ENCODE measurements at regions not wholly inside any gene's neighbourhood (a gene's known extent, or its start where the extent isn't known, plus 50 kb on each side); places are given as distances from the start of the nearest gene placed in this dataset.
"Not testable (repeated sequence)": the region's sequence is repeated elsewhere in the genome, so short reads cannot be mapped to it uniquely, and the experiment has no call there.

DNA sequence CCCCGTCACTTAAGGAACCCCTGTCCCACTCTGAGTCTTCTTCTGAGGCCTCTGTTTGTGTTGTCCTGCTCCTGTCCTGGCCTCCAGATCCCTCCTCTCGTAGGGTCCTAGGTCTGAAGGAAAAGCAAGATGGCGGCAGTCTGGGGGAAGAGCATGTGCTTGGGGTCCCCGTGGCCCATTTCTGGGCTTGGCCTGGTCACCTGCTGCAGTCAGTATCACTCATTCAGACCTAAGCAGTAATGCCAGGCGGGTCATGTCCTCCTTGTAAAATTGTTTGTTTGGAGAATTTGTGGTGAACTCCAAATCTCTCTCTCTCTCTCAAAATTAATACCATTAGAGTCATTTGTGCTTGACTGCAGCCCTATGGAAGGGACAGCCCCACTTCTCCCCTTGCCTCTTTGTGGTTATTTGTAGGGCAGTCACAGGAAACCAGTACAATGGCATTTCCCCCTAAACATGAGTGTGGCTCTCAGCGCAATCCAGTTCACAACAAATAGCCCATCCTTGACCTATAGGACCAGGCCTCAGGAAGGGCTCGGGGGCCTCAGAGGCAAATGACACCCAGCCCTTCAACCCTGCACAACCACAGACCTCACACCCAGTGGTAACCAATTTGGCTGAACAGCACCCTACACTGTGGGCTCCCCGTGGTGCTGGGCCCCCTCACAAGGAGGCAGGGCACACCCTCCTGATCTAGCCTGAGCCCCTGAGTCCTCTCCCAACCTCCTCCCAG, 173.5 kb downstream of the OR4M2 start:
- H3K4me1 ChIP-seq: no peaks in the 10 kb centered on the region
- H3K4me3 ChIP-seq: no peak overlapping the region
- peaks cover 0 to 16% (median 0%) of the 10 kb centered on the region in 3 donors for H3K9me3 ChIP-seq
- peaks cover 0 to 5% (median 0%) of the 10 kb centered on the region in 4 donors for H3K27me3 ChIP-seq
- no peaks in the 10 kb centered on the region for H3K36me3 ChIP-seq
- TF ChIP-seq, protein P1, sequence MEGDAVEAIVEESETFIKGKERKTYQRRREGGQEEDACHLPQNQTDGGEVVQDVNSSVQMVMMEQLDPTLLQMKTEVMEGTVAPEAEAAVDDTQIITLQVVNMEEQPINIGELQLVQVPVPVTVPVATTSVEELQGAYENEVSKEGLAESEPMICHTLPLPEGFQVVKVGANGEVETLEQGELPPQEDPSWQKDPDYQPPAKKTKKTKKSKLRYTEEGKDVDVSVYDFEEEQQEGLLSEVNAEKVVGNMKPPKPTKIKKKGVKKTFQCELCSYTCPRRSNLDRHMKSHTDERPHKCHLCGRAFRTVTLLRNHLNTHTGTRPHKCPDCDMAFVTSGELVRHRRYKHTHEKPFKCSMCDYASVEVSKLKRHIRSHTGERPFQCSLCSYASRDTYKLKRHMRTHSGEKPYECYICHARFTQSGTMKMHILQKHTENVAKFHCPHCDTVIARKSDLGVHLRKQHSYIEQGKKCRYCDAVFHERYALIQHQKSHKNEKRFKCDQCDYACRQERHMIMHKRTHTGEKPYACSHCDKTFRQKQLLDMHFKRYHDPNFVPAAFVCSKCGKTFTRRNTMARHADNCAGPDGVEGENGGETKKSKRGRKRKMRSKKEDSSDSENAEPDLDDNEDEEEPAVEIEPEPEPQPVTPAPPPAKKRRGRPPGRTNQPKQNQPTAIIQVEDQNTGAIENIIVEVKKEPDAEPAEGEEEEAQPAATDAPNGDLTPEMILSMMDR (IDR thresholded peaks at IDR 0.05): no peak
- TF ChIP-seq POLR2A (IDR thresholded peaks at IDR 0.05): no peak
- WGBS, 2 donors: 42 to 74% methylated on average over 3 of the region's 8 CpGs
- no peak for DNase-seq
- intact Hi-C loops (cut with DNase I): no loop called here
- no peak overlapping the region for H3K27ac ChIP-seq

DNA sequence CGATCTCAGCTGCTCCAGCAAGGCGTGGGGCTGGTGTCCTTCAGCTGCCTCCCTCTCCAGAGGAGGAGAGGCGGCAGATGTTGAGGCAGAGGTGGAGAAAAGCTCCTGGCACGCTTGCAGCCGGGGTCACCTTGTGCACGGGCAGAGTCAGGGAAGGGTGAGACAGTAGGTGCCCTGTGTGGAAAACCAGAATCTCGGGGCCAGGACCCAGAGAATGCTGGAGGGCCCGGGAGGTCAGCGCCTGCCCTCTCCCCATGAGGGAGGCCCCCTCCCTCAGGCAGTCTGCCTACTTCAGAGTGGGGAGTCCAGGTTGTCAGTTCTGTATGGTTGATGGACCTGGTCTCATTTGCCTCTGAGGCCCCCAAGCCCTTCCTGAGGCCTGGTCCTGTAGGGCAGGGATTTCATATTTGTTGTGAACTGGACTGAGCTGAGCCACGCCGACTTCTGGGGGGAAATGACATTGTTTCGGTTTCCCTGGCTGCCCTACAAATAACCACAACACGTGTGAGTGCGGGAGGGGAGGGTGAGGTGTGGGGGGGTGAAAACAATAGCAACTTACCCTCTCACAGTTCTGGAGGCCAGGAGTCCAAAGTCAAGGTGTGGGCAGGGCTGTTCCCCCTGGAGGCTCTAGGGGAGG, 174.2 kb downstream of the OR4M2 start:
- intact Hi-C loops (cut with DNase I); H3K36me3 ChIP-seq; H3K27ac ChIP-seq; H3K27me3 ChIP-seq; DNase-seq; H3K4me1 ChIP-seq; H3K4me3 ChIP-seq: not testable (repeated sequence)
- WGBS, 2 donors: 62% methylated on average over 3 of the region's 14 CpGs; no CpG with 5 or more reads in 1 of the 2 donors
- H3K9me3 ChIP-seq: peaks cover 0 to 19% (median 0%) of the 10 kb centered on the region in 3 donors

DNA sequence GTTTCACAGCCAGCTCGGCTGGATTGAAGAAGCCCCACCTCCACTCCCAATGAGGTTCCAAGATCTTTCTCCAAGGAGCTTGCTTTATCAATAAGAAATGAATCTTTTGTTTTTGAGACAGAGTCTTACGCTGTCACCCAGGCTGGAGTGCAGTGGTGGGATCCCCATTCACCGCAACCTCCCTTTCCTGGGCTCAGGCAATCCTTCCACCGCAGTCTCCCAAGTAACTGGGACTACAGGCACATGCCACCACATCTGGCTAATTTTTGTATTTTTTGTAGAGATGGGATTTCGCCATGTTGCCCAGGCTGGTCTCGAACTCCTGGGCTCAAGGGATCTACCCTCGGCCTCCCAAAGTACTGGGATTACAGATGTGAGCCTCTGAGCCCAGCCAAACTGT, 175.3 kb downstream of the OR4M2 start:
- H3K36me3 ChIP-seq; DNase-seq; intact Hi-C loops (cut with DNase I); H3K4me1 ChIP-seq; H3K4me3 ChIP-seq; H3K27ac ChIP-seq; H3K27me3 ChIP-seq: not testable (repeated sequence)
- H3K9me3 ChIP-seq: peaks cover 0 to 16% (median 0%) of the 10 kb centered on the region in 3 donors
- 67 to 82% methylated on average over 7 of the region's 7 CpGs for WGBS, 2 donors

DNA sequence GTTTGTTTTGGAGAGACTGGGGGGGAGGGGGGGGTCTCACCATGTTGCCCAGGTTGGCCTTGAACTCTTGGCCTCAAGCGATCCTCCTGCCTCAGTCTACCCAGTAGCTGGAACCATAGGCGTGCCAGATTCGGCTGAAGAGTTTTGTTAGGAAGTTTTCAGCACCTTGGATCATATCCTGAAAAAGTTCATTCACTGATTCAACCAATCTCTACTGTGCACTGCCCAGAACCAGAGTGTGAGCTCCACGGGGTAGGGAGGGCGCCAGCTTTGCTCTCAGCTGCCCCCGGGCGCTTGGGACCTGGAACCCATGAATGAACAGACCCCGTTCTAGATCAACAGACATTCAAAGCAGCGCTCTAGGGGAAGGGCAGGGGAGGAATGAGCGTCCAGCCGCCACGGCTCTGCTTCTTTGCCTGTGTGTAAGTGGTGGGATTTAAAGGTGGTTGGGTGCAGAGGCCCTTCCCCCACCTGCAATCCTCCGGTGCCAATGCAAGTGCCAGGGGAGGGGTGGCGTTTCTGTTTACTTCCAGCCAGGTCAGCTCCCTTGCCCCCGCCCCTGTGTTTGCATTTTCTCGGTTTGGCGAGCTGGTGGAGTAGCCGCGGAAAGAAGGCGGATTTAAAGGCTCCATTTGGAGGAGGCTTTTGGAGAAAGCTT, 176.2 kb downstream of the OR4M2 start:
- DNase-seq; H3K27ac ChIP-seq; H3K4me1 ChIP-seq; H3K27me3 ChIP-seq; H3K36me3 ChIP-seq; intact Hi-C loops (cut with DNase I); H3K4me3 ChIP-seq: not testable (repeated sequence)
- peaks cover 0 to 16% (median 0%) of the 10 kb centered on the region in 3 donors for H3K9me3 ChIP-seq
- WGBS, 2 donors: 84% methylated on average over 9 of the region's 20 CpGs; no CpG with 5 or more reads in 1 of the 2 donors

DNA sequence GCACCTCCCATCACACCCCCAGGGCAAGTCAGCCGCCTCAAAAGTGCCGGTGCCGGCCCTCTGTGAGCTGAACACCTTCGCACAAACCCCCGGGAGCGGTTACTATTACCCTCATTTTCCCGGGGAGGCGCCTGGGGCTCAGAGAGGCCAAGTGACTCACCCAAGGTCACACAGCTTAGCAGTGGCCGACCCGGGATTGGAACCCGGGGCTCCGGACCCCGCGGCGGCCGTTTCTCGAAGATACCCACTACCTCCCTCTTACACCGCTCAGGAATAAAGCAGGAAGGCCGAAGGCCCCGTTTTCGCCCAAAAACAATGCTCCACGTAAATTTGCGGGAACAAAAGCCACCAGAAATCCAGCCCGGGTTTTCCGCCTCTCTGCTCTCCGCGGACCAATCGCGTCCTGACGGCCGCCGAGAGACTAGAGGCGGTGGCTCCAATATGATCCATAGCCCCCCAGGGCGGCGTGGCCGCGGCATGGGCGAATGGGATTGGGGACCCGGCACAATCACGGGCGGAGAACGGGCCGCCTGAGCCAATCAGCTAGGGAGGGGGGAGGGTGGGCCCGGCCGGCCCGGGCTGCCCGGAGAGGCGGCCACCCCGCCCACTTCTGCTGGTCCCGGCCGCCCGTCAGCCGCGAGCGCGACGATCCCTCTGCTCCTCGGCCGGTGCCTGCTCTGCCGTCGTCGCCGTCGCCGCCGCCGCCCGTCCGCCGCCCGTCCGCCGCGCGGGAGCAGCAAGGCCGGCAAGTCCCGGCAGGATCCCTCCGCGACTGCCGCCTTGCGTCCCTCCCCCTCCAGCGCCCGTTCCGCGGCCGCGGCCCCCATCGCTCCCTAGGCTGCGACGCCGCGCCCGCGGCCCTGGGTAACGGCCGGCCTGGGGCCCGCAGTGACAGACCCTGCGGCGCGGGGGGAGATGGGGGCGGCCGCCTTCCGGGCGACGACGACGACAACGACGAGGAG, 177.0 kb downstream of the OR4M2 start:
- 82 to 94% methylated on average over 10 to 21 of the region's 109 CpGs for WGBS, 2 donors
- Histone ChIP-seq H3K4me3 (no peak overlapping the region), H3K27ac (no peak overlapping the region), H3K9me3 (peaks cover 0 to 16% (median 0%) of the 10 kb centered on the region in 3 donors), H3K4me1 (no peaks in the 10 kb centered on the region), H3K36me3 (no peaks in the 10 kb centered on the region), H3K27me3 (peaks cover 0 to 5% (median 0%) of the 10 kb centered on the region in 4 donors)
- no peak for TF ChIP-seq POLR2A (IDR thresholded peaks at IDR 0.05)
- TF ChIP-seq, protein P1 (IDR thresholded peaks at IDR 0.05): no peak
- DNase-seq: no peak
- intact Hi-C loops (cut with DNase I): no loop called here

DNA sequence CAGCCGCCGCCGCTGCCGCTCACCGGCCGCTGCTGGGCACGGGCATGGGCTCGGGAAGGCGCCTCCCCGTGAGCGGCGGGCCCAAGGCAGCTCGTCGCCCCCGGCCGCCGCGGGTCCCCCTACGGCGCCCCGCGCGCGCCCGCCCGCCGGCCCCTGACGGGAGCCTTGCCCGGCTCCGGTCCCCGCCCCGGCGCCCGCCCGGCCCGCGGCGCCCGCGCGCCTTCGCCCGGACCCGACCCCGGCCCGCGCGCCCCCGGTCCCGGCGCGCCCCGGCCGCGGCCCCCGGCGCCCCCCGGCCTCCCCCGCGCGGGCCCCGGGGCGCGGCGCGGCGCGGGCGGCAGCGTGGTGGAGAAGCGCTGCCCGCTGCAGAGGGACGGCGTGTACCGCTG, 177.7 kb downstream of the OR4M2 start:
- Histone ChIP-seq H3K4me1 (no peaks in the 10 kb centered on the region), H3K9me3 (peaks cover 0 to 16% (median 0%) of the 10 kb centered on the region in 3 donors), H3K27ac (no peak overlapping the region), H3K4me3 (no peak overlapping the region), H3K36me3 (no peaks in the 10 kb centered on the region), H3K27me3 (peaks cover 0 to 5% (median 0%) of the 10 kb centered on the region in 4 donors)
- no peak for TF ChIP-seq POLR2A (IDR thresholded peaks at IDR 0.05)
- TF ChIP-seq, protein P1 (IDR thresholded peaks at IDR 0.05): no peak
- DNase-seq: no peak
- intact Hi-C loops (cut with DNase I): no loop called here
- WGBS, 2 donors: no CpG with 5 or more reads among the region's 75 CpGs
